Left lung (tissue), 4 donors: ENCODE measurements at regions not wholly inside any gene's neighbourhood (a gene's known extent, or its start where the extent isn't known, plus 50 kb on each side); places are given as distances from the start of the nearest gene placed in this dataset.

Experiments used
- ATAC-seq: fragments of 200-7000 bp; cut with Tn5 transposase; one replicate; pipeline ENCODE4 v1.9.1; 2020; ENCODE audit warnings: moderate library complexity
- DNase-seq, 4 donors: peaks; one replicate each; pipeline ENCODE4 v3.0.0-alpha.2; 2013 to 2020
- H3K27ac ChIP-seq, 2 donors: fragments of 200-600 bp; sonication (generic) in 1 of 2; one replicate each; pipeline versions ENCODE4 v1.5.0 to v1.8.0; 2020 to 2021
- H3K27me3 ChIP-seq, 2 donors: fragments of 200-600 bp; sonication (generic) in 1 of 2; one replicate each; pipeline versions ENCODE4 v1.5.0 to v1.8.0; 2020 to 2021
- H3K36me3 ChIP-seq, 2 donors: fragments of 200-600 bp; sonication (generic) in 1 of 2; one replicate each; pipeline versions ENCODE4 v1.5.0 to v1.8.0; 2020 to 2021
- H3K4me1 ChIP-seq, 2 donors: fragments of 200-600 bp; one replicate each; pipeline ENCODE4 v1.8.0; 2021
- H3K4me3 ChIP-seq, 2 donors: fragments of 200-600 bp; sonication (generic) in 1 of 2; one replicate each; pipeline versions ENCODE4 v1.5.0 to v1.8.0; 2020 to 2021; ENCODE audit warnings: mild to moderate bottlenecking in 1 of 2
- H3K9me3 ChIP-seq, 2 donors: fragments of 200-600 bp; sonication (generic) in 1 of 2; one replicate each; pipeline versions ENCODE4 v1.5.0 to v1.8.0; 2020 to 2021
- CTCF ChIP-seq, 2 donors: fragments of 200-600 bp; sonication (generic) in 1 of 2; IDR thresholded peaks; one replicate each; pipeline versions ENCODE4 v1.5.0 to v1.8.0; 2021; ENCODE audit warnings: antibody characterized with exemption in 2 of 2
- intact Hi-C, 2 donors: fragments of 100-400 bp; cut with DNase I; formaldehyde crosslinking; loops; one replicate each; pipeline versions ENCODE4 v1.11.2 to v1.14.2; 2022
- donor health status: DM: no; HTN: yes; CAD: no.
- donor health status: DM: no; HTN: no; CAD: no.

GRCh38 chr21:26784974-26785373 is 60.2 kb downstream of the ADAMTS1 start:
- Histone ChIP-seq H3K9me3 (no peaks in the 10 kb centered on the region), H3K4me3 (no peak overlapping the region), H3K27me3 (no peaks in the 10 kb centered on the region), H3K36me3 (no peaks in the 10 kb centered on the region), H3K27ac (no peak overlapping the region), H3K4me1 (no peaks in the 10 kb centered on the region)
- intact Hi-C loops = no loop called here
- no peak for TF ChIP-seq CTCF (IDR thresholded peaks at IDR 0.05)
- DNase-seq (no peak), ATAC-seq (no peak)

GRCh38 chr21:26783466-26784195 is 61.6 kb downstream of the ADAMTS1 start:
- TF ChIP-seq CTCF (IDR thresholded peaks at IDR 0.05) = no peak
- intact Hi-C loops = no loop called here
- peak overlapping the region in 1 of 2 donors; percentile 50 for H3K27ac ChIP-seq

GRCh38 chr21:26782747-26783146 is 62.5 kb downstream of the ADAMTS1 start:
- intact Hi-C loops = no loop called here
- TF ChIP-seq CTCF (IDR thresholded peaks at IDR 0.05) = no peak
- Histone ChIP-seq H3K27me3 (no peaks in the 10 kb centered on the region), H3K27ac (peak overlapping the region in 1 of 2 donors; percentile 50), H3K4me1 (no peaks in the 10 kb centered on the region), H3K36me3 (no peaks in the 10 kb centered on the region), H3K9me3 (no peaks in the 10 kb centered on the region), H3K4me3 (no peak overlapping the region)
- DNase-seq = no peak
- no peak for ATAC-seq

More at GRCh38 chr21:26783466-26784195, 61.6 kb downstream of the ADAMTS1 start:
- H3K4me3 ChIP-seq = no peak overlapping the region
- ATAC-seq (no peak), DNase-seq (no peak)
- no peaks in the 10 kb centered on the region for H3K4me1 ChIP-seq
- H3K27me3 ChIP-seq = no peaks in the 10 kb centered on the region
- H3K9me3 ChIP-seq = no peaks in the 10 kb centered on the region
- H3K36me3 ChIP-seq = no peaks in the 10 kb centered on the region

- Histone ChIP-seq H3K36me3 (no peaks in the 10 kb centered on the region), H3K4me3 (no peak overlapping the region), H3K4me1 (no peaks in the 10 kb centered on the region), H3K27me3 (no peaks in the 10 kb centered on the region), H3K9me3 (no peaks in the 10 kb centered on the region), H3K27ac (peak overlapping the region in 1 of 2 donors; percentile 50)
- intact Hi-C loops = no loop called here
- DNase-seq (no peak), ATAC-seq (no peak)
- TF ChIP-seq CTCF (IDR thresholded peaks at IDR 0.05) = no peak
Observed at GRCh38 chr21:26782331-26782730, 62.9 kb downstream of the ADAMTS1 start.

- Histone ChIP-seq H3K27ac (no peak overlapping the region), H3K4me3 (no peak overlapping the region), H3K9me3 (no peaks in the 10 kb centered on the region), H3K4me1 (no peaks in the 10 kb centered on the region), H3K27me3 (no peaks in the 10 kb centered on the region), H3K36me3 (no peaks in the 10 kb centered on the region)
- DNase-seq = no peak
- no peak for TF ChIP-seq CTCF (IDR thresholded peaks at IDR 0.05)
- intact Hi-C loops = no loop called here
- ATAC-seq = no peak
Observed at GRCh38 chr21:26781331-26781730, 63.9 kb downstream of the ADAMTS1 start.
